DND-41 (cell line): ENCODE measurements at regions not wholly inside any gene's neighbourhood (a gene's known extent, or its start where the extent isn't known, plus 50 kb on each side); places are given as distances from the start of the nearest gene placed in this dataset.

Experiments used
- CTCF ChIP-seq: IDR thresholded peaks from 2 replicates; pipeline ENCODE4 v1.5.1; 2012; ENCODE audit warnings: borderline replicate concordance, low read length, moderate library complexity, mild to moderate bottlenecking; ENCODE audit not compliant: poor library complexity, severe bottlenecking; ENCODE audit errors: extremely low read depth
- EZH2 ChIP-seq: IDR thresholded peaks from 3 replicates; pipeline ENCODE4 v1.6.1; 2012; ENCODE audit warnings: borderline replicate concordance, low read depth, mild to moderate bottlenecking, moderate library complexity, low read length, inconsistent platforms; ENCODE audit not compliant: severe bottlenecking

DNA sequence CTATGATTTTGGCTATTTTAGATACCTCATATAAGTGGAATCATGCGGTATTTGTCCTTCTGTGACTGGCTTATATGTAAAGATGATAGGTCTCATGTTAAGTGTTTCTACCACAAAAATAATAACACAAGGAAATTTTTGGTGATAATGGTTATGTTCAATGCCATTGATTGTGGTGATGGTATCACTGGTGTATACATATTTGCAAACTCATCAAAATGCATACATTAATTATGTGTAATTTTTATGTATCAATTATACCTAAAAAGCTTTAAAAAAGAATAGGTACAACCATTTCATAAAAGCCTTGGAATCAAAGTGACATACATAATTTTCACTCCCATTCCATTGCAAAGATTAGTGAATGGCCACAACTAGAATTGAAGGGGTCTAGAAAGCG is 178.3 kb upstream of the FMR1 start:
- TF ChIP-seq CTCF (no peak), EZH2 (no peak)
